ENCODE measurements at regions not wholly inside any gene's neighbourhood (a gene's known extent, or its start where the extent isn't known, plus 50 kb on each side); places are given as distances from the start of the nearest gene placed in this dataset.
"Not testable (repeated sequence)": the region's sequence is repeated elsewhere in the genome, so short reads cannot be mapped to it uniquely, and the experiment has no call there.

GRCh38 chr7:22028656-22029055 lies 83.0 kb upstream of the CDCA7L start:
- not testable (repeated sequence) for H4K8ac ChIP-seq (replicated peaks; ENCODE audit: insufficient read length, low read depth, low read length); H3K27ac ChIP-seq (ENCODE audit: insufficient read length, low read depth, low read length); H4K20me1 ChIP-seq (ENCODE audit: control insufficient read depth, insufficient read depth, insufficient read length); H2BK120ac ChIP-seq (ENCODE audit: low read depth, low read length, poor library complexity, severe bottlenecking); H2AFZ ChIP-seq (ENCODE audit: low read length); H3K79me1 ChIP-seq (ENCODE audit: insufficient read depth, low read depth, low read length, poor library complexity, severe bottlenecking); H3K56ac ChIP-seq (ENCODE audit: insufficient read length, low read depth, low read length); H3K4me2 ChIP-seq (ENCODE audit: insufficient read depth, insufficient read length, low read length); H3K18ac ChIP-seq (ENCODE audit: insufficient read length, low read depth, low read length); H3K79me2 ChIP-seq (ENCODE audit: insufficient read depth, low read length); H3K4me3 Mint-ChIP-seq; H3K27ac Mint-ChIP-seq; H2BK5ac ChIP-seq (ENCODE audit: insufficient read length, low read length); H2BK20ac ChIP-seq (ENCODE audit: low read depth, low read length, poor library complexity, severe bottlenecking); H3T11ph ChIP-seq (ENCODE audit: low read length); H3K9ac ChIP-seq (ENCODE audit: extremely low read depth, insufficient read length, low read length); H3K23ac ChIP-seq (ENCODE audit: insufficient read length, low read depth, low read length); H2BK12ac ChIP-seq (ENCODE audit: insufficient read length, low read depth, low read length); H2BK15ac ChIP-seq (ENCODE audit: low read depth, low read length); H3K27me3 ChIP-seq (ENCODE audit: insufficient read depth, low read length); H3K9me3 ChIP-seq (ENCODE audit: control insufficient read depth, low read depth, low read length); H3K27me3 Mint-ChIP-seq (ENCODE audit: low read depth); H3K4me1 ChIP-seq (ENCODE audit: insufficient read depth, low read length); H3K23me2 ChIP-seq (ENCODE audit: insufficient read length, low read depth, low read length, poor library complexity, severe bottlenecking); H3K4ac ChIP-seq (ENCODE audit: low read depth, low read length); H2AK5ac ChIP-seq (ENCODE audit: insufficient read length, low read length); H4K91ac ChIP-seq (ENCODE audit: insufficient read length, low read depth, low read length); H3K14ac ChIP-seq (ENCODE audit: insufficient read depth, low read length); H4K5ac ChIP-seq (ENCODE audit: insufficient read length, low read depth, low read length); DNase-seq
- Mint-ChIP-seq H3K36me3 (ENCODE audit: insufficient read depth in 1 of 3, low read depth in 3 of 3) (peaks cover 9 to 38% (median 13%) of the 10 kb centered on the region in 3 experiments), H3K9me3 (peaks cover 31 to 36% of the 10 kb centered on the region in 2 experiments), H3K4me1 (peaks cover 7 to 12% of the 10 kb centered on the region in 2 experiments; a peak in 3 of 4 replicates)
- no CpG with 5 or more reads among the region's 25 CpGs for WGBS (ENCODE audit: extremely low coverage, insufficient read length, low lambda C conversion rate)

Data from H9 (cell line).